Natural killer cell (primary cell): ENCODE measurements at regions not wholly inside any gene's neighbourhood (a gene's known extent, or its start where the extent isn't known, plus 50 kb on each side); places are given as distances from the start of the nearest gene placed in this dataset.

Experiments
- ATAC-seq, 3 donors: fragments of 150-1000 bp in 2 of 3; fragments of 200-7000 bp in 1 of 3; cut with Tn5 transposase; 1 replicate in 1 of 3; 2 replicates in 2 of 3; pipeline ENCODE4 v1.10.0; 2021; ENCODE audit warnings: mild to moderate bottlenecking in 2 of 3, moderate library complexity in 2 of 3
- DNase-seq, 2 donors: peaks; one replicate each; pipeline versions ENCODE4 v3.0.0 to v3.0.0-alpha.2; 2013 to 2021; ENCODE audit warnings: mixed read lengths in 1 of 2
- H3K27ac ChIP-seq: one replicate; pipeline ENCODE4 v1.5.1; 2013; ENCODE audit warnings: mild to moderate bottlenecking, low read length
- H3K27me3 ChIP-seq: one replicate; pipeline ENCODE4 v1.6.1; 2013; ENCODE audit warnings: low read length; ENCODE audit not compliant: control insufficient read depth, insufficient read depth
- H3K36me3 ChIP-seq: one replicate; pipeline ENCODE4 v1.6.1; 2013; ENCODE audit warnings: low read length; ENCODE audit not compliant: control insufficient read depth, insufficient read depth
- H3K4me1 ChIP-seq: one replicate; pipeline ENCODE4 v1.6.1; 2013; ENCODE audit warnings: low read length; ENCODE audit not compliant: control insufficient read depth, insufficient read depth
- H3K4me3 ChIP-seq: one replicate; pipeline ENCODE4 v1.5.1; 2013; ENCODE audit warnings: low read length
- H3K9me3 ChIP-seq: one replicate; pipeline ENCODE4 v1.6.1; 2013; ENCODE audit warnings: low read length; ENCODE audit not compliant: control insufficient read depth, insufficient read depth
- H3K27ac Mint-ChIP-seq, 2 donors: one replicate each; pipeline ENCODE4 v1.8.0; 2022; ENCODE audit warnings: mild to moderate bottlenecking in 2 of 2, mixed read lengths in 2 of 2, moderate library complexity in 1 of 2
- H3K27me3 Mint-ChIP-seq, 2 donors: one replicate each; pipeline ENCODE4 v1.8.0; 2022; ENCODE audit warnings: low read depth in 2 of 2, mixed read lengths in 2 of 2
- H3K36me3 Mint-ChIP-seq: one replicate; pipeline ENCODE4 v1.8.0; 2022; ENCODE audit warnings: mixed read lengths
- H3K4me1 Mint-ChIP-seq, 2 donors: one replicate each; pipeline ENCODE4 v1.8.0; 2022; ENCODE audit warnings: mixed read lengths in 2 of 2
- H3K4me3 Mint-ChIP-seq: one replicate; pipeline ENCODE4 v1.8.0; 2022; ENCODE audit warnings: mild to moderate bottlenecking, moderate library complexity, mixed read lengths
- H3K9me3 Mint-ChIP-seq, 2 donors: one replicate each; pipeline ENCODE4 v1.8.0; 2022; ENCODE audit warnings: mixed read lengths in 2 of 2
- CTCF ChIP-seq: fragments of 200-600 bp; IDR thresholded peaks from one replicate; pipeline ENCODE4 v1.8.0; 2022; ENCODE audit warnings: antibody characterized with exemption
- WGBS: methylation state at CpG from one replicate; pipeline ENCODE4 v1.1.7; 2013; ENCODE audit warnings: missing lambda C conversion rate; ENCODE audit not compliant: insufficient coverage; 5-methylcytosine and 5-hydroxymethylcytosine counted together
- intact Hi-C: fragments of 100-400 bp; cut with micrococcal nuclease; formaldehyde crosslinking; loops from one replicate; pipeline ENCODE4 v1.14.2; 2022

GRCh38 chr6:19150307-19150706 lies 686.9 kb upstream of the ID4 start:
- no peak overlapping the region for H3K27ac ChIP-seq
- intact Hi-C loops, result no loop called here
- Mint-ChIP-seq H3K9me3 (peaks cover 13 to 17% of the 10 kb centered on the region in 2 donors), H3K27ac (no peak overlapping the region), H3K4me1 (no peaks in the 10 kb centered on the region), H3K27me3 (no peaks in the 10 kb centered on the region), H3K36me3 (no peaks in the 10 kb centered on the region), H3K4me3 (no peak overlapping the region)
- DNase-seq, result no peak
- H3K4me1 ChIP-seq, result no peaks in the 10 kb centered on the region
- H3K9me3 ChIP-seq, result no peaks in the 10 kb centered on the region
- no peaks in the 10 kb centered on the region for H3K36me3 ChIP-seq
- H3K27me3 ChIP-seq, result no peaks in the 10 kb centered on the region
- ATAC-seq, result no peak
- H3K4me3 ChIP-seq, result no peak overlapping the region
- WGBS, result 86% methylated on average over 3 of the region's 3 CpGs
- TF ChIP-seq CTCF, result no peak

- no peak overlapping the region for H3K27ac Mint-ChIP-seq
These were observed 683.7 kb upstream of the ID4 start for GRCh38 chr6:19153270-19153980.

GRCh38 chr6:19153981-19154295 lies 683.2 kb upstream of the ID4 start:
- Mint-ChIP-seq H3K36me3 (no peaks in the 10 kb centered on the region), H3K4me1 (no peaks in the 10 kb centered on the region), H3K27me3 (no peaks in the 10 kb centered on the region), H3K4me3 (no peak overlapping the region), H3K9me3 (peaks cover 6 to 15% of the 10 kb centered on the region in 2 donors), H3K27ac (no peak overlapping the region)
- no peak for ATAC-seq
- no peak for DNase-seq
- Histone ChIP-seq H3K27me3 (no peaks in the 10 kb centered on the region), H3K36me3 (no peaks in the 10 kb centered on the region), H3K9me3 (no peaks in the 10 kb centered on the region), H3K4me1 (no peaks in the 10 kb centered on the region), H3K27ac (no peak overlapping the region), H3K4me3 (no peak overlapping the region)
- 89% methylated on average over 1 of the region's 1 CpG for WGBS
- no peak for TF ChIP-seq CTCF
- intact Hi-C loops, result no loop called here

More at GRCh38 chr6:19153270-19153980, 683.7 kb upstream of the ID4 start:
- TF ChIP-seq CTCF, result no peak
- no peak for ATAC-seq
- no peak overlapping the region for H3K4me3 Mint-ChIP-seq
- intact Hi-C loops, result no loop called here
- whole genome bisulfite sequencing, result 97% methylated on average over 7 of the region's 7 CpGs
- H3K36me3 ChIP-seq, result no peaks in the 10 kb centered on the region
- H3K9me3 Mint-ChIP-seq, result peaks cover 9 to 19% of the 10 kb centered on the region in 2 donors
- no peak overlapping the region for H3K27ac ChIP-seq
- H3K4me3 ChIP-seq, result no peak overlapping the region
- no peak for DNase-seq
- no peaks in the 10 kb centered on the region for H3K9me3 ChIP-seq
- H3K27me3 ChIP-seq, result no peaks in the 10 kb centered on the region
- H3K4me1 Mint-ChIP-seq, result no peaks in the 10 kb centered on the region
- no peaks in the 10 kb centered on the region for H3K27me3 Mint-ChIP-seq
- H3K36me3 Mint-ChIP-seq, result no peaks in the 10 kb centered on the region
- H3K4me1 ChIP-seq, result no peaks in the 10 kb centered on the region

GRCh38 chr6:19156443-19156842 lies 680.7 kb upstream of the ID4 start:
- Mint-ChIP-seq H3K27ac (no peak overlapping the region), H3K4me3 (no peak overlapping the region), H3K36me3 (no peaks in the 10 kb centered on the region), H3K9me3 (peaks cover 6 to 18% of the 10 kb centered on the region in 2 donors), H3K27me3 (no peaks in the 10 kb centered on the region), H3K4me1 (no peaks in the 10 kb centered on the region)
- Histone ChIP-seq H3K4me3 (no peak overlapping the region), H3K4me1 (no peaks in the 10 kb centered on the region), H3K27me3 (no peaks in the 10 kb centered on the region), H3K36me3 (no peaks in the 10 kb centered on the region), H3K27ac (no peak overlapping the region), H3K9me3 (no peaks in the 10 kb centered on the region)
- no peak for DNase-seq
- ATAC-seq, result no peak
- 82% methylated on average over 2 of the region's 2 CpGs for WGBS
- no peak for TF ChIP-seq CTCF
- intact Hi-C loops, result no loop called here
